ENCODE measurements at regions not wholly inside any gene's neighbourhood (a gene's known extent, or its start where the extent isn't known, plus 50 kb on each side); places are given as distances from the start of the nearest gene placed in this dataset.

DNA sequence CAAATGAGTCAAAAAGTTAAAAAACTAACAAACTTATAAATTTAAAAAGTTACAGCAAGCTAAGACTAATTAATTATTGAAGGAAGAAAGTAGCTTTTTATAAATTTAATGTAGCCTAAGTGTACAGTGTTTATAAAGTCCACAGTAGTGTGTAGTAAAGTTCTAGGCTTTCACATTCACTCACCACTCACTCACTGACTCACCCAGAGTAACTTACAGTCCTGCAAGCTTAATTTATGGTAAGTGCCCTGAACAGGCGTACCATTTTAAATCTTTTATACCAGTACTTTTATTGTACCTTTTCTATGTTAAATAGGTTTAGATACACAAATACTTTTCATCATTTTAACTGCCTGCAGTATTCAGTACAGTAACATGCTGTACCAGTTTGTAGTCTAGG, 80.0 kb upstream of the C9orf72 start:
- DNase-seq, result no peak
- Mint-ChIP-seq H3K4me3 (ENCODE audit: unreplicated experiment) (no peak overlapping the region), H3K27ac (ENCODE audit: unreplicated experiment) (no peak overlapping the region), H3K36me3 (ENCODE audit: unreplicated experiment) (peaks cover 5% of the 10 kb centered on the region), H3K4me1 (ENCODE audit: low read depth, unreplicated experiment) (peaks cover 3% of the 10 kb centered on the region), H3K9me3 (ENCODE audit: unreplicated experiment) (peaks cover 2% of the 10 kb centered on the region), H3K27me3 (ENCODE audit: unreplicated experiment) (peaks cover 2% of the 10 kb centered on the region)
- no peak for TF ChIP-seq CTCF (IDR thresholded peaks at IDR 0.05; ENCODE audit: partially characterized antibody, unreplicated experiment)

GRCh38 chr9:27653957-27654356, 80.7 kb upstream of the C9orf72 start:
- no peaks in the 10 kb centered on the region for H3K36me3 Mint-ChIP-seq (ENCODE audit: unreplicated experiment)
- DNase-seq, result no peak
- TF ChIP-seq CTCF (IDR thresholded peaks at IDR 0.05; ENCODE audit: partially characterized antibody, unreplicated experiment), result no peak
- no peak overlapping the region for H3K27ac Mint-ChIP-seq (ENCODE audit: unreplicated experiment)
- peaks cover 2% of the 10 kb centered on the region for H3K27me3 Mint-ChIP-seq (ENCODE audit: unreplicated experiment)
- no peak overlapping the region for H3K4me3 Mint-ChIP-seq (ENCODE audit: unreplicated experiment)
- peaks cover 2% of the 10 kb centered on the region for H3K9me3 Mint-ChIP-seq (ENCODE audit: unreplicated experiment)
- H3K4me1 Mint-ChIP-seq (ENCODE audit: low read depth, unreplicated experiment), result peaks cover 3% of the 10 kb centered on the region

GRCh38 chr9:27654629-27655285, 81.5 kb upstream of the C9orf72 start:
- H3K4me3 Mint-ChIP-seq (ENCODE audit: unreplicated experiment), result no peak overlapping the region
- no peak for TF ChIP-seq CTCF (IDR thresholded peaks at IDR 0.05; ENCODE audit: partially characterized antibody, unreplicated experiment)
- H3K36me3 Mint-ChIP-seq (ENCODE audit: unreplicated experiment), result no peaks in the 10 kb centered on the region
- peaks cover 2% of the 10 kb centered on the region for H3K27me3 Mint-ChIP-seq (ENCODE audit: unreplicated experiment)
- peaks cover 2% of the 10 kb centered on the region for H3K9me3 Mint-ChIP-seq (ENCODE audit: unreplicated experiment)
- H3K4me1 Mint-ChIP-seq (ENCODE audit: low read depth, unreplicated experiment), result peaks cover 3% of the 10 kb centered on the region
- H3K27ac Mint-ChIP-seq (ENCODE audit: unreplicated experiment), result no peak overlapping the region
- DNase-seq, result no peak

- no peak for DNase-seq
- Mint-ChIP-seq H3K27me3 (ENCODE audit: unreplicated experiment) (peaks cover 2% of the 10 kb centered on the region), H3K9me3 (ENCODE audit: unreplicated experiment) (peaks cover 2% of the 10 kb centered on the region), H3K4me1 (ENCODE audit: low read depth, unreplicated experiment) (peaks cover 3% of the 10 kb centered on the region), H3K27ac (ENCODE audit: unreplicated experiment) (no peak overlapping the region), H3K4me3 (ENCODE audit: unreplicated experiment) (no peak overlapping the region), H3K36me3 (ENCODE audit: unreplicated experiment) (no peaks in the 10 kb centered on the region)
- no peak for TF ChIP-seq CTCF (IDR thresholded peaks at IDR 0.05; ENCODE audit: partially characterized antibody, unreplicated experiment)
These were observed 82.2 kb upstream of the C9orf72 start for GRCh38 chr9:27655441-27655840.

GRCh38 chr9:27659001-27659400, 85.7 kb upstream of the C9orf72 start:
- H3K4me3 Mint-ChIP-seq (ENCODE audit: unreplicated experiment), result no peak overlapping the region
- no peak for DNase-seq
- no peaks in the 10 kb centered on the region for H3K36me3 Mint-ChIP-seq (ENCODE audit: unreplicated experiment)
- H3K9me3 Mint-ChIP-seq (ENCODE audit: unreplicated experiment), result peaks cover 2% of the 10 kb centered on the region
- no peak for TF ChIP-seq CTCF (IDR thresholded peaks at IDR 0.05; ENCODE audit: partially characterized antibody, unreplicated experiment)
- H3K27me3 Mint-ChIP-seq (ENCODE audit: unreplicated experiment), result no peaks in the 10 kb centered on the region
- no peak overlapping the region for H3K27ac Mint-ChIP-seq (ENCODE audit: unreplicated experiment)
- peaks cover 3% of the 10 kb centered on the region for H3K4me1 Mint-ChIP-seq (ENCODE audit: low read depth, unreplicated experiment)
